GM19468 (cell line): ENCODE measurements at regions not wholly inside any gene's neighbourhood (a gene's known extent, or its start where the extent isn't known, plus 50 kb on each side); places are given as distances from the start of the nearest gene placed in this dataset.

Source experiments
- ATAC-seq: cut with Tn5 transposase; IDR thresholded peaks from one replicate; pipeline ENCODE4 v1.9.1; 2021; ENCODE audit warnings: mild to moderate bottlenecking, moderate library complexity, moderate number of reproducible peaks; ENCODE audit not compliant: unreplicated experiment; ENCODE audit errors: extremely low read depth

- ATAC-seq, result peak; percentile 34
Measured at GRCh38 chr18:41025666-41026065, 929.4 kb upstream of the PIK3C3 start.

- no peak for ATAC-seq
Measured at GRCh38 chr18:41024792-41025191, 930.2 kb upstream of the PIK3C3 start.

DNA sequence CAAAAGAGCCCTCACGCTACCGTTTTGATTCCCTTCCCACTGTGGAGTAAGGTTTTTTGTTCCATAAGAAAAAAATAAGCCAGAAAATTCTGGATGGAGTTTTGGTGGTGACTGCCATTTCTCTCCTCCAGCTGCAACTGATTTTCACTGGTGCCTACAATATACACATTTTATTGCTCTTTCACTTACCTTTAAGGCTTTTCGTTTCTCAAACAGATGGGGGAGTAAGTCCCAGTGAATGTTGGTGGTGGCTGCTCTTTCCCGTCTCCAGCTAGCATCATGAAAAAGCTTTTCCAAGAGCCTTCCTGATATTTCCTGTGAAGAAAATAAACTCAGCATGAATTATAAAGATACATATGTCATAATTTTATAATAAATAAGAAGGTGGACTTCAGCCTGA lies 932.5 kb upstream of the PIK3C3 start:
- no peak for ATAC-seq

- ATAC-seq, result no peak
Measured at GRCh38 chr18:41021089-41021488, 933.9 kb upstream of the PIK3C3 start.

GRCh38 chr18:41012194-41012593 lies 942.8 kb upstream of the PIK3C3 start:
- no peak for ATAC-seq

DNA sequence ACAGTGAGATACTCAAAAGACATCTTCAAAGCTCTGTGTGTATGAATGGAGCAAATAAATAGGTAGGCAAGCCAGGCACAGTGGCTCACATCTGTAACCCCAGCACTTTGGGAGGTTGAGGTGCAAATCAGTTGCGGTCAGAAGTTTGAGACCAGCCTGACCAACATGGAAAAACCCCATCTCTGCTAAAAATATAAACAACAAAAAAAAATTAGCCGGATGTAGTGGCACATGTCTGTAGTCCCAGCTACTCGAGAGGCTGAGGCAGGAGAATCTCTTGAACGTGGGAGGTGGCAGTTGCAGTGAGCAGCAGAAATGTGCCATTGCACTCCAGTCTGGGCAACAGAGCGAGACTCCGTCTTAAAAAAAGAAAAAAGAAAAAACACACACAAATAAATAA lies 945.1 kb upstream of the PIK3C3 start:
- ATAC-seq, result no peak

- no peak for ATAC-seq
Measured at GRCh38 chr18:41004324-41004723, 950.7 kb upstream of the PIK3C3 start.

DNA sequence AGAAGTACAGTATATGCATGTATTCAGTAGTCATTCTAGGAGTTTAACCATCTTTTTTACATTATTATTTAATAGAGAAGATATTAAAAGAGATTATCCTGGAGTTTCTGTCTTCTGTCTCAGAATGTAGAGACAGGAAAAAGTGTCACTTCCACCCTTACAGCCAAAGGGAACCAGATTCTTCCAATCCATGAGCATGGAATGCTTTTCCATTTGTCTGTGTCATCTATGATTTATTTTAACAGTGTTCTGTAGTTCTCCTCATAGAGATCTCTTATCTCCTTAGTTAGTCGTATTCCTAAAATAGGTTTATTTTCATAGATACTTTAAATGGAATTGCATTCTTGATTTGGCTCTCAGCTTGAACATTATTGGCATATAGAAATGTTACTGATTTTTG lies 959.5 kb upstream of the PIK3C3 start:
- no peak for ATAC-seq

- ATAC-seq, result no peak
Measured at GRCh38 chr18:40993363-40993762, 961.7 kb upstream of the PIK3C3 start.

GRCh38 chr18:40987581-40987980 lies 967.5 kb upstream of the PIK3C3 start:
- no peak for ATAC-seq

DNA sequence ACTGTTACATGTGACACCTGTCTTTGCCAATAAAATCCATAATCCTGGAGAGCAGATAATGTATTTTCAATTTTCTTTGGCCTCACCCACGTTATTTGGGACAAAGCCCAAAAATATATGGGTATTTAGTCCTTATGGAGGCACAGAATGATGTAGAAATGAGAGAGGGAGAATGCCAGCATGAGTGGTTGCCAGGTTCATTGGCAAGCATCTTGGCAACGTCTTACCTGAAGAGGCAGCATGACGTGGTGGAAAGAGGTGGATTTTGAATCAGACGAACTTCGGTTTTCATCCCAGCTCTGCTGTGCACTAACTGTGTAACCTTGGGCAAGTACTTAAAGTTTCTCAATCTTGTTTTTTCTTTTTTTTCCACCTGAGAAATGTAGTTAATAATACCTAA lies 969.6 kb upstream of the PIK3C3 start:
- no peak for ATAC-seq

DNA sequence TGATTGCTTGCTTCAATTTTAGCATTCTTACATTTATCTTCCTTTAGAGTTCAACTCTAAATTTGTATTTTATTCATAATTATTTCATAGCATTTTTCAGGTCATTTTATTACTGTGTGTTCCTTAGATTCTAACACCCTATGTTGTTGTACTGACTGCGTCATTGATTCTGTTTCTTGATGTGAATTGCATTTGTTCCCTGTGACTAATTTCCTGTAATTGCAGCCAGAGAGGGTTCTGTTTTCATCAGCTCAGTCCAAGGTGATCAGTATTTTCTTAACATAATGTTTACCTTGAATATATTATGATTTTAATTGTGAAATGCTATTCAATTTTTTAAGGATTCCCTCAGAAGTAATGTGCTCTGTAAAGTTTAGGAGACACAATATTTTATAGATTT lies 970.2 kb upstream of the PIK3C3 start:
- no peak for ATAC-seq

DNA sequence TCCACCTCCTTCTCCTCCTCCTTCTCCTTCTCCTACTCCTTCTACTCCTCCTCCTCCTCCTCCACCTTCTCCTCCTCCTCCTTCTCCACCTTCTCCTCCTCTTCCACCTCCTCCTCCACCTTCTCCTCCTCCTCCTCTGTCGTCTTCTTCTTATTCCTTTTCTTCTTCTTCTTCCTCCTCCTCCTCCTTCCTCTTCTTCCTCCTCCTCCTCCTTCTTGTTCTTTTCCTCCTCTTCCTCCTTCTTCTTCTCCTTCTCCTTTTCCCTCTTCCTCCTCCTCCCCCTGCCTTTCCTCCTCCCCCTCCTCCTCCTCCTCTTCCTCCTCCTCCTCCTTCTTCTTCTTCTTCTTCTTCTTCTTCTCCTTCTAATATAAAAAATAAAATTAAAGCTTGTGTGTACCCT lies 971.2 kb upstream of the PIK3C3 start:
- ATAC-seq, result no peak

DNA sequence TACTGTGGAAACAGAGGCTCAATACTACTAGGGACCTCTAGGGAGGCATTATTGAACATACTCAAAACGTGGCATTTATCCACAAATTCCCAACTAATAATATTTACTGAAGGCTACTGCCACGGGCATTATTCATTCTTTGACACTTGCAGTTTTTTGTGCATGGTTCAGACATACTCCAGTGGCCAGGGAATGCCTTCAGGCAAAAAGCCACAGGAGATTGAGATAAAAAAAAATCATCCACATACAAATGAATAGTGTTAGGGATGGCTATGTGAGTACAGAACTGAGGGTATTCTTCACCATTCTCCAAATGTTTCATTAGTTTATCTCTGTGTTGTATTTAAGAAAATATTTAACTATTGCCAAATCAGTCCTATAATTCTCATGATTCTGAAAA lies 974.9 kb upstream of the PIK3C3 start:
- ATAC-seq, result no peak

DNA sequence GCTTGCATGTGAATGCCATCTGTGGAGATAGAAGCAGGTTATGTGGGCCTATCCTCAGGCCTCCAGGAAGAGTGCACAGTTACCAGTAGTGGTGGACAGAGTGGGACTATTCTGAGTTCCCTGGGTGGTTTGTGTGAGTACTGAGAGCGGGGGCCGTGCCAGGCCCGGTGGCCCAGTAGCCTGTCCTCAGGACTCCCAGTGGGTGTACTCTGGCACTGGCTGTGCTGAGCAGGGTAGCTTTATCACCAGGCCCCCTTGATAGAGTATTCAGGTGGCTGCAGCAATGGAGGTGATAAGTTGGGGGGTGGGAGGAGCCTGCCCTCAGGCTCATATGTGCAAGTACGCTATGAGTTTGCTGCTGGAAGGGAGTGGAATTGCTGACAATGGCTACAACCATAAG lies 979.0 kb upstream of the PIK3C3 start:
- ATAC-seq, result no peak

DNA sequence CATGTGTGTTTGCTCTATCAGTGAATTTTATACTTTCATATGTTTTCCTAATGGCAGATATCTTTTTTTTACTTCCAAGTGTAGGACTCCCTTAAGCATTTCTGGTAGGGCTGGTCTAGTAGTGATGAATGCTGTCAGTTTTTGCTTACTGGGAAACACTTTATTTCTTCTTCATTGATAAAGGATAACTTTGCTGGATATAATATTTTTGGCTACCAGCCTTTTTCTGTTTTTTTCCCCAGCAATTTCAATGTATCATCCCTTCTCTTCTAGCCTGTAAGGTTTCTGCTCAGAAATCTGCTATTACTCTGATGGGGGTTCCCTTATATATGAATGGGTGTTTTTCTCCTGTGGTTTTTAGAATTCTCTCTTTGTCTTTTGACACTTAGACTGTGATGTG lies 980.6 kb upstream of the PIK3C3 start:
- no peak for ATAC-seq

DNA sequence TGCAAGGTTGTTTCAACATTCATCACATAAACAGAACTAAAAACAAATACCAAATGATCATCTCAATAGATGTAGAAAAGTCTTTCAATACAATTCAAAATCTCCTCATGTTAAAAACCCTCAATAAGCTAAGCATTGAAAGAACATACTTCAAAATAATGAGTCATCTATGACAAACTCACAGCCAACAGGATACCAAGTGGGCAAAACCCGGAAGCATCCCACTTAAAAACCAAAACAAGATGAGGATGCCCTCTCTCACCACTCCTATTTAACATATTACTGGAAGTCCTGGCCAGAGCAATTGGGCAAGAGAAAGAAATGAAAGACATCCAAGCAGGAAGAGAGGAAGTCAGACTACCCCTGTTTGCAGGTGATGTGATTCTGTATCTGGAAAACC lies 992.2 kb upstream of the PIK3C3 start:
- no peak for ATAC-seq

GRCh38 chr18:40957533-40958070 lies 997.4 kb upstream of the PIK3C3 start:
- ATAC-seq, result no peak

GRCh38 chr18:40956213-40956612 lies 998.8 kb upstream of the PIK3C3 start:
- ATAC-seq, result no peak

DNA sequence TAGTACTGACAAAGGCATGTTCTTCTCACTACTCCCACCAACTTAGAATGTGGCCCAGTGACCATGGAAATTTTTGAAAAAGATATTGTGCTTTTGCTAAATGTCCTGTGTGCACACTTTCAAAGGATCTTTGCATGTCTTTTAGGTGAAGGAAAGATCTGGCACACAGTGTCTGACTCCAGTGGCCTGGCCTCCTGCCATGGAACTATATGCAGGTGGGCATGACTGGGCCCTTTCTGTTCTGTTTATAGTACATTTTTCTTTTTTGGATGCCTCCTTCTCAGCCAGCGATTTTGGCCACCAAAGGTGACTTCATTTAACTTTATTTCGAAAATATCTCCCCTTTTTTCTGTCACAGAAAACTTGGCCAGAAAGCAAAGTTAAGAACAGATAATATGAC lies 999.7 kb upstream of the PIK3C3 start:
- ATAC-seq, result no peak

DNA sequence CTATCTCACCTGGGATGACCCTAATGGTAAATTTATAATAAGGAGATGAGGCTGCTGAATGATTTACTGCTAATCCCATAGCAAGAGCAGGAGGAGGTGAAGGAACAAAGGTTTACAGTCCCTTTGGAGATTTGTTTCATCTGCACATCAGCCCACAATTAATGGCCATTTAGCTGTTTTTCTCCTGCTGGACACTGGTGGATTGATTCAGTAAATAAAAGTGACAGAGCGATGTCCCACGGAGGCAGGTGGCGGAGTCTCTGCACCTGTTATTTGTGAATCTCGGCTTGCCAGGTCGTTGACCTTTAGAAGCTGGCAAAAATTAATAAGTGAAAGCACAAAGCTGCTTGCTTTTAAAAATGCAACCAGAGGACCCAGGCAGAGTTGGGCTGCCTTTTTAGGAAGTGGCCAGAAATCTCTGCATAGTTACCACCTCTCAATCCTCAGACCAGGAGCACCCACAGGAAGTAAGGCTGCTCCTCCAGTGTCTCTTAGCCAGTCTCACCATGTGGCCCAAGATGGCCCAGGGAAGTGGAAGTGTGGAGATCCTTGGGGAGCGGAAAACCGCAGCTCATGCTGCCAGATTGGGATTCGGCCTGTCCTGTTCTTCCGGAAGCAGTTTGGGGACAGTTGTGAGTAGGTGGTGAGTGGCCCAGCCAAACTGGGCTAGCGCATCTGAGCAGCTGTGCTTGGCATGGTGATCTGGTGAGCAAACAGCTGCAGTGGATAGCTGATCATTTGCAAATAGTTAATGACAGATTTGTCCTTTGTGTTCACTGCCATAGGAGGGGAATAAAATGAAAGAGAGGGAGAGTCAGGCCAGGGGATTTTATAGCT lies 1005.7 kb upstream of the PIK3C3 start:
- no peak for ATAC-seq

GRCh38 chr18:40944576-40944975 lies 1010.5 kb upstream of the PIK3C3 start:
- no peak for ATAC-seq
